ENCODE measurements at regions not wholly inside any gene's neighbourhood (a gene's known extent, or its start where the extent isn't known, plus 50 kb on each side); places are given as distances from the start of the nearest gene placed in this dataset.

GRCh38 chr20:53718142-53719021 lies 124.7 kb upstream of the ZNF217 start:
- Mint-ChIP-seq H3K27me3 (no peaks in the 10 kb centered on the region), H3K4me1 (ENCODE audit: low read depth) (peaks cover 12% of the 10 kb centered on the region), H3K9me3 (peaks cover 2% of the 10 kb centered on the region), H3K36me3 (ENCODE audit: low read depth) (peaks cover 2% of the 10 kb centered on the region), H3K27ac (no peak overlapping the region), H3K4me3 (no peak overlapping the region)
- intact Hi-C loops (cut with micrococcal nuclease): no loop called here
- no peak for TF ChIP-seq CTCF (IDR thresholded peaks at IDR 0.05)
- no peak for DNase-seq
- ChIA-PET CTCF (interaction anchor here (0.7 to 1.2 kb wide), 5 partner anchors 22 to 222 kb away, joined by 3 to 4 read pairs (median 3); no protein-coding TSS in a partner anchor), POLR2A (interaction anchor here (0.6 to 0.8 kb wide), 2 partner anchors 24 to 141 kb away, joined by 3 read pairs; no protein-coding TSS in a partner anchor)
- ATAC-seq: no peak

GRCh38 chr20:53716395-53716794 lies 122.8 kb upstream of the ZNF217 start:
- no peak overlapping the region for H3K27ac Mint-ChIP-seq
- intact Hi-C loops (cut with micrococcal nuclease): no loop called here
- H3K4me1 Mint-ChIP-seq (ENCODE audit: low read depth): peaks cover 14% of the 10 kb centered on the region
- TF ChIP-seq CTCF (IDR thresholded peaks at IDR 0.05): no peak
- CTCF ChIA-PET: no interaction called here
- H3K27me3 Mint-ChIP-seq: no peaks in the 10 kb centered on the region
- POLR2A ChIA-PET: interaction anchor here (1.4 kb wide), 1 partner anchor 15 kb away, joined by 3 read pairs; no protein-coding TSS in a partner anchor
- DNase-seq (no peak), ATAC-seq (no peak)
- H3K9me3 Mint-ChIP-seq: peaks cover 2% of the 10 kb centered on the region
- peaks cover 2% of the 10 kb centered on the region for H3K36me3 Mint-ChIP-seq (ENCODE audit: low read depth)
- no peak overlapping the region for H3K4me3 Mint-ChIP-seq

GRCh38 chr20:53714524-53714923 lies 120.9 kb upstream of the ZNF217 start:
- Mint-ChIP-seq H3K4me1 (ENCODE audit: low read depth) (peaks cover 14% of the 10 kb centered on the region), H3K27ac (no peak overlapping the region), H3K36me3 (ENCODE audit: low read depth) (no peaks in the 10 kb centered on the region), H3K4me3 (no peak overlapping the region), H3K27me3 (no peaks in the 10 kb centered on the region), H3K9me3 (no peaks in the 10 kb centered on the region)
- intact Hi-C loops (cut with micrococcal nuclease): no loop called here
- ChIA-PET CTCF (no interaction called here), POLR2A (no interaction called here)
- no peak for ATAC-seq
- DNase-seq: no peak
- no peak for TF ChIP-seq CTCF (IDR thresholded peaks at IDR 0.05)

- peaks cover 25% of the 10 kb centered on the region for H3K4me1 Mint-ChIP-seq (ENCODE audit: low read depth)
- ChIA-PET POLR2A (interaction anchor here (1.1 kb wide), 1 partner anchor 24 kb away, joined by 3 read pairs; no protein-coding TSS in a partner anchor), CTCF (no interaction called here)
- ATAC-seq (no peak), DNase-seq (no peak)
- H3K4me3 Mint-ChIP-seq: no peak overlapping the region
- intact Hi-C loops (cut with micrococcal nuclease): no loop called here
- no peaks in the 10 kb centered on the region for H3K36me3 Mint-ChIP-seq (ENCODE audit: low read depth)
- H3K27ac Mint-ChIP-seq: no peak overlapping the region
- H3K27me3 Mint-ChIP-seq: no peaks in the 10 kb centered on the region
- no peak for TF ChIP-seq CTCF (IDR thresholded peaks at IDR 0.05)
- H3K9me3 Mint-ChIP-seq: no peaks in the 10 kb centered on the region
These were observed 119.9 kb upstream of the ZNF217 start for GRCh38 chr20:53713328-53714056.

Data from activated CD8-positive, alpha-beta T cell treated with anti-CD3 and anti-CD28 coated beads for 36 hours (primary cell).